HG02840 (cell line): ENCODE measurements at regions not wholly inside any gene's neighbourhood (a gene's known extent, or its start where the extent isn't known, plus 50 kb on each side); places are given as distances from the start of the nearest gene placed in this dataset.

Source experiments
- ATAC-seq: cut with Tn5 transposase; IDR thresholded peaks from one replicate; pipeline ENCODE4 v1.9.1; 2021; ENCODE audit warnings: mild to moderate bottlenecking, moderate library complexity, moderate number of reproducible peaks; ENCODE audit not compliant: unreplicated experiment, low FRiP score

DNA sequence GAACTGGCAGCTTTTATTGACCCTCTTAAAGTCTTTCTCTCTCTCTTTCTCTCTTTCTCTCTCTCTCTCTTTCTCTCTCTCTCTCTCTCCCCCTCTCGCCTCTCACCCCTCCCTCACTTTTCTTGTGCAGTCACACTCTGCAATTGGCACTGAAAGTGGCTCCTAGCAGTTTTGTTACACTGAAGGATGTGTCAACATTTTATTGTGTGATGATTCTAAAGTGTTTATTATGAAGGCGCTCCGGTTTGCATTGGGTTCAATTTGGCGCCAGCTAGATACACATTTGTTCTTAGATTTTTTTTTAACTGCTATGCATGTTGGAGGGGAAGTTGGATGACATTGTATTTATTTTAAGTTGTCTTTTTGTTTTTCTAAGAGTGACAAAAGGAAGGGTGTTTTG, 64.0 kb upstream of the CHRM3 start:
- no peak for ATAC-seq

DNA sequence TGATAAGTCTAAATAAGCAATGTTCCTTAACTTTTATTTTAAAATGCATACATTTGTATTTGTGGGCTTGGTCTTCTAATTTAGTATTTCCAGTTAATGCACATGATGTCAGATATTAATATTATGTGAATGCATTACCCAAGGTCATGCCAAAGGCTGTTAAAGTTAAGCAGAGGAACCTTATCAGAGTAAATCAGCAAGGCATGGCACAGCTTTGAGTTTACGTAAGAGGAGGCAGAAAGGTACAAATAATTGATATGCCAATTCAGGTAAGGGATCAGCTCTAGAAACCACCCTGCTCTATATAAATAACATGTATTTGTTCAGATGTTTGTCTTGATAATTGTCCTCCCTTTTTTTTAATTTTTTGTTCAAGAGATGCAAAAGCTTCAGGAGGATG, 64.5 kb upstream of the CHRM3 start:
- ATAC-seq: no peak

DNA sequence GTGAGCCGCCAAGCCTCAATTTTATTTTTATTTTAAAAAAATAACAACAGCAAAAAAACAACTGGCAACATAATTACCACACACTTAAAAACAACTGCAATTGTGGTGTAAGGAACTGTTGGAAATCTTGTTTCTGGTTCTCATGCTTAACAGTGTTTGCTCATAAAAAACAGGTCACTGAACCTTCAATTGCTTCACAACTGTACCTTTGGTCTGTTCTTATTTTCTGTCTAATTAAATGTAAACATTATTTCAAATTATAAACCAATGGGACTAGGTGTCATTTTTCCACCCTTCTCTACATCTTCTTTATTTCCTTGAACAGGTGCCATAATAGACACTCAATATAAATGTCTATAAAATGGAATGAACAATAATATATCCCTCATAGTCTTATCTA, 68.4 kb upstream of the CHRM3 start:
- no peak for ATAC-seq

DNA sequence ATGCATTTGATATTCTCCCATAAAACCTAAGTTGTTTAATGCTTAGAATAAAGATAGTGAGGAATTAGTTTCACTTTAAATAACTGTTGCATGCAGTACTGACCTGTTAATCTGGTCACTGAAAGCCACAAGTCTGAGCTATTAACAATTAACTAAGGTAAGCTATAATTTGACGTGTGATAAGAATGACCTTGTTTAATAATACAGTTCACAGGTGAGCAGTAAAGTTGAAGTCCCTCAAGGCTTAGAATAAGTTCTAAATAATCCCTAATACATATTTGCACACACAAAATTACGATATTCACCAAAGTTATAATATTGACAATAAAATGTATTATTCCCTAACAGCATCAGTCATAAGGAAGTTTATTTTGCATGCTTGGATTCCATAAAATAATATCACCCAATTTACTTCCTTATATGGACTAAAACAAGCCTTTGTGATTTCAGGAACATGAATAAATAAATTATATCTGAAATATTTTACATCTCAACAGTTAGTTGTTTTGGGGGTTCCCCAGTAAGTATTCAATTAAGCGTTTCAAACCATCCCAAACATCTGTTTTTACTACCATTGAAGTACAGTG, 70.6 kb upstream of the CHRM3 start:
- ATAC-seq: no peak

DNA sequence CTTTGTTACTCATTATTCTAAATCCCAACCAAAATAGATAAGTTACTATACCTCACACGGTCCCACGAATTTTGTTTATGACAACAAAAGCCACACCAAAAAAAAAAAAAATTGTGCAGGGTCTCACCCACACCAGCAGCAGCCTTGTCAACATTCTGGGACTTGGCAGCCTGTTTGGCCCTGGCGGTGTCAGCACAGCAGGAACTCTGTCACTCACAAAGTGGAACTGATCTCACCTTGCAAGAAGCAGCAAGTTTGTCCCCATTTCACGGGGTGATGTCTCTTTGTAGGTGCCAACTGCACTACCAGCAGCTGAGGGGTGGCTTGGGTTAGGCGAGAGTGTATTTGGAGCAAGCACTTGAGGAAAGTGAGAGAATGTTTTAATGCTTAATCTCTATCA, 75.0 kb upstream of the CHRM3 start:
- ATAC-seq: no peak

- ATAC-seq: no peak
These were observed 77.6 kb upstream of the CHRM3 start for GRCh38 chr1:239308701-239309333.

DNA sequence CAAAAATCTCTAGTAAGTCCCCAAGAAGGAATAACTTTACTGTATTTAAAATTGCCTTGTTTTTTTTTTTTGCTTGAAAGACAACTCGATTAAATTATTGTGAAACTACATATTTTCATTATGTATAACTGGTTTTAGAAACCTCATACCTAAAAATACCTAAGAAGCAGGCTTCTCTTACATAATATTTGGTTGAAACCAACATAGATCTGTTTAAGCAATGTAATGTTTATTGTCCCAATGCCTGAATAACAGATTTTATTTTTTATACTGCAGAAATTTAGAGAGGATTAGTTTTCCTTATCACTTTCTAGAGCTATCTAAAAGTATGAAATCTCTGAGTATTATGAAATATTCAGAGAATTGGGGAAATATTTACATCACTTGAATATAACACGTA, 78.5 kb upstream of the CHRM3 start:
- ATAC-seq: no peak

- ATAC-seq: no peak
These were observed 79.9 kb upstream of the CHRM3 start for GRCh38 chr1:239306426-239306825.

DNA sequence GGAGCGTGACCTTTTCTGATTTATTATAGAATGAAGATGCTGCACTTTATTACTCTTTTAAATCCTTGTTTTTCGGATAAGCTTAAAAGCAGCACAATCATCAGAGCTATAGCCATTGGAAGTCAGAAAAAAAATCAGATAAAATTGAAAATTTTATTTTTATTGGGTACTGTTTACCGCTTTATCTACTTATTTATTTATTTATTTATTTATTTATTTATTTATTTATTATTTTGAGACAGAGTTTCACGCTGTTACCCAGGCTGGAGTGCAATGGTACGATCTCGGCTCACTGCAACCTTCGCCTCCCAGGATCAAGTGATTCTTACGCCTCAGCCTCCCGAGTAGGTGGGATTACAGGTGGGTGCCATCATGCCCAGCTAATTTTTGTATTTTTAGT, 83.1 kb upstream of the CHRM3 start:
- no peak for ATAC-seq

DNA sequence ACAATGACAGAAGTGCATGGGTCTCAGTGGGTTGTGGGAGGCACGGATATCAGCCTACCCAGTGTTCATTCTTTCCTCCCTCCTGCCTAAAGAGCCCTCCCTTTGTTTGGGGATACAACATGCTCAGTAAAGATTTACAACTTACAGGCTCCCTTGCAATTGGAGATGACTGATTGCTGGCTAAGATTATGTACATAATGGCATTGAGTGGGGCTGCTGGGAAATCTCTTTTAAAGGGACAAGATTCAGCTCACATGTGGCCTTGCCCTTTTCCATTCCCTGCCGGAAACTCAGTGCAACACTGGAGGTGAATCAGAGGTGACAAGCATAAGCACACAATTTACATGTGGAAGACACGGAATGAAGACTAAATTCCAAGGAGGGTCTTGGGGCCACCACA, 83.7 kb upstream of the CHRM3 start:
- no peak for ATAC-seq

DNA sequence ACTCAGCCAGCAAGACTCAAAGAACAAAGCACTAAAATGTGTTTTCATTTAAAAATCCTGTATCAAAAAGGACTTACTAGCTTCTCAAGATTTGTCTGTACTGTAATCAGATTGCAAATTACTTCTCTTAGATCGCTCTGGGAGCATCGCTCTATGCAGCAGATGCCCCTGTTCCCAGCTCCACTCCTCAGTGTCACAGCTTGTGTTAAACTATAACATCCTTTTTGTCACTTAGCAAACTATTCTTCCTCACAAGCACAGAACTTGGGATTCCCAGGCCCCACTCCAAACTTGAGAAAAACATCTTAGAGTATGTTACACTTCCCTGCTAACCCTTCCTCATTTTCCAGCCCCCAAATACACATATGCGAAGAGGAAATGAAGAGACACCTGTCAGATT, 85.1 kb upstream of the CHRM3 start:
- no peak for ATAC-seq

DNA sequence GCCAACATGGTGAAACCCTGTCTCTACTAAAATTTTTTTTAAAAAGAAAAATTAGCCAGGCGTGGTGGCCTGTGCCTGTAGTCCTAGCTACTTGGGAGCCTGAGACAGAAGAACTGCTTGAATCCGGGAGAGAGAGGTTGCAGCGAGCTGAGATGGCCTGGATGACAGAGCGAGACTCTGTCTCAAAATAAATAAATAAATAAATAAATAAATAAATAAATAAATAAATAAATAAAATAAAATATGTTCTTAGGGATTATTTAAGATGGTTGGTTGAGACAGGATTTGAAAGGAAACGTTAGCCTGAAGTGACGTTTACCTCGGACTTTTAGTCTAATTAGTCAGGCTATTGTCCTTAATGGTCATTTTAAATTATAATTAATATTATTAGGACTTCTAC, 88.5 kb upstream of the CHRM3 start:
- no peak for ATAC-seq

DNA sequence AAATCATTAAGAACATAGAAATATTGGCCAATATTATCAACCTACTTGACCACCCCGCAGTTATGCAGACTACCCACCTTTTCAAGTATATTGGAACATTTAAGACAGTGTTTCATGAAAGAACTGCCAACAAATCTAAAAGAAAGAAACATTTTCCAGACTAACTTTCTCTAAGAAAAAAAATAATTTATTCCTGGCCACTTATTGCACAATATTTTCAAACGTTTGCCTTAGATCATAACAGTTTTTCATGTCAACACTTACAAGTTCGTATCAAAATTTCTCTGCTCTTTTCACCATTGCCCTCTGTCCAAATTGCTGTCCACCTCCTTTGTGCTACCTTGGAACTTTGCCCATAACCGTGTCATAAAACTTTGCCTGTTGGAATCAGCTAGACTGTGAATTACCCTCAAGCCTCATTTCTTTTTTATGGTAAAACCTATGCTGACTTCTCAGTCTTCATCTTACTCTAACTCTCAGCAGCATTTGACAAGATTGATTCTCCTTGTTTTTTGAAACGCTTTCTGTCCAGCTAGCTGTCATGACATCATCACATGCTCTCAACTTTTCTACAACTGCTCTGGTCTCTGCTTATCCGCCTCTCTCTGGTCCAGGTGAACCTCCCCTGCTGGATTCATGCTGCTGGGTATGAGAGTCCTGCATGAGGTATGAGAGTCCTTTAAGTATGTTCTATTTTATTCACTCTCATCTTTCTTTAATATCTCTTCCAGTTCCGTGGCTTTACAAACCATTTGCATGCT, 92.8 kb upstream of the CHRM3 start:
- ATAC-seq: no peak

- ATAC-seq: no peak
These were observed 97.4 kb upstream of the CHRM3 start for GRCh38 chr1:239288820-239289554.

GRCh38 chr1:239287296-239287695, 99.1 kb upstream of the CHRM3 start:
- no peak for ATAC-seq

- ATAC-seq: no peak
These were observed 103.2 kb upstream of the CHRM3 start for GRCh38 chr1:239283216-239283615.

DNA sequence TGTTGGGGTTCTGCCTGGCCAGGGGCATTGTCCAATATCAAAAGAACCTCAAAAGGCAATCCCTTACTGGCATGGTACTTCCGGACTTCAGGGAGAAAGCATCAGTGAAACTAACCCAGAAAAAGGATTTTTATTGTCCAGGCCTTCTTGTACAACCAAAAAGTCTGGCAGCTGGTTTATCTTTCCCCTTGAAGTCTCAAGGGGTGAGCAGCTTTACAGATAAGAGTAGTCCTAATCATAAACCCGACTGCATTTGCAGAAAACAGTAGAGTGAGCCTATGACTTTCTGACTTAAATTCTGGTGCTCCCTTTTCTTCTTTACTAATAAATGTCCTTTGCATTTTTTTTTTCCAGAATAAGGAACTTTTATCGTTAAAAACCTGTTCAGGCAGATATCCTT, 104.0 kb upstream of the CHRM3 start:
- ATAC-seq: no peak

DNA sequence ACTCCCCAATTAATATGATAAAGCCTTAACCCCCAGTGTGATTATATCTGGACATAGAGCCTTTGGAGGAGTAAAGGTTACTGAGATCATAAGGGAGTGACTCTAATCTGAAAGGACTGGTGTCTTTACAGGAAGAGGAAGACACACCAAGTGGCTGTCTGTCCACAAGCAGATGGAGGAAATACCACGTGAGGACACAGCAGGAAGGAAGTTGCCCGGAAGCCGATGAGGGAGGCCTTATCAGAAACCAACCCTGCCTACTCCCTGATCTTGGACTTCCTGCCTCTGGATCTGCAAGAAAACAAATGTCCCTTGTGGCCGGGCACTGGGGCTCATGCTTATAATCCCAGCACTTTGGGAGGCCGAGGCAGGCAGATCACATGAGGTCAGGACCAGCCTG, 110.3 kb upstream of the CHRM3 start:
- ATAC-seq: no peak

DNA sequence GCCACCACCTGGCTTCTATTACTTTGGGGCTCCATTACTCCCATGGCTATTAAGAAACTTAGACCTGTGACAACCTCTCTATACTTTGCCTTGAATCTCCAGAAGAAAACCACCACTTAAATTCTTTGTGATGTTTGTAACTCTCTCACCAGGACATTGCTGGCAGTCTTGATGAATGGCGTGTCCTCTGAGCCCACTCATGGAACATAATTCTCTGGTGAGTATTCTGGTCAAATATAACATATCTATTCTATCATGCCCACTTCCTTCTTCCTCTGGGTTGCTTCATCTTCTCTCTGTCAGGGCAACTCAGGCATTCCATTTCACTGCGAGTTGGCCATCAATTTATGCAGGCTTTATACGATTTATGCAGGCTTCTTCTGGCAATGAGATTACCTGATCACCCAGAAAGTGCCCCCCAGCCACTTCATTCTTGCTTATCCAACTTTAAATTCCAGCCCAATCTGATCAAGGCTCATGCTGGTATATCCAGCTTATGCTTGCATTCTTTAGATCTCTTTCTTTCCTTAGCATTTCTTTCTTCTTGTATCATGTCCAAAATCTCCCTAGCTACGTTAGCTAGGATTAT, 112.0 kb upstream of the CHRM3 start:
- no peak for ATAC-seq

GRCh38 chr1:239270509-239270908, 115.9 kb upstream of the CHRM3 start:
- no peak for ATAC-seq

DNA sequence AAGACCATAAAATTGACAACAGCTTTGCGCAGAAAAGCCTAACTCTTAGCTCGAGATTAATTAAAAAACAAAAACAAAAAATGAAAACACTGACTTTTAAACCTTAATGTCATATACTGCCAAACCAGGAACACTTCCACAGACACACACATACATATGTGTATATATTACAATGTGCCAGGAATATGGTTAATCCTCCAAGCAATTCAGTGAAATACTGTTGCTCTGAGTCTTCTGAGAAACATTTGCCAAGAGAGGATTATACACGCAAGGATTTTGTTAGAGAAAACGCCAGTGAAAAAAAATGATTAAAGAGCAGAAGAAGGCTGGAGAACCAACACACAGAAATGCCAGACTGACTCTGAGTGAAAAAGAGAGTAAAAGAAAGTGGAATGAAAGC, 116.7 kb upstream of the CHRM3 start:
- no peak for ATAC-seq
